ENCODE measurements at regions not wholly inside any gene's neighbourhood (a gene's known extent, or its start where the extent isn't known, plus 50 kb on each side); places are given as distances from the start of the nearest gene placed in this dataset.

GRCh38 chr1:239586128-239586527 is 199.8 kb downstream of the CHRM3 start:
- intact Hi-C loops (cut with DNase I): no loop called here
- DNase-seq (no peak), ATAC-seq (no peak)

GRCh38 chr1:239587066-239587465 is 200.7 kb downstream of the CHRM3 start:
- intact Hi-C loops (cut with DNase I): no loop called here
- DNase-seq: no peak
- no peak for ATAC-seq

- intact Hi-C loops (cut with DNase I): no loop called here
- ATAC-seq (no peak), DNase-seq (no peak)
These were observed 201.4 kb downstream of the CHRM3 start for GRCh38 chr1:239587574-239588369.

- no peak for ATAC-seq
- no peak for DNase-seq
- intact Hi-C loops (cut with DNase I): no loop called here
These were observed 204.2 kb downstream of the CHRM3 start for GRCh38 chr1:239590556-239590955.

GRCh38 chr1:239593527-239593926 is 207.2 kb downstream of the CHRM3 start:
- no peak for ATAC-seq
- intact Hi-C loops (cut with DNase I): no loop called here

GRCh38 chr1:239600588-239600987 is 214.2 kb downstream of the CHRM3 start:
- intact Hi-C loops (cut with DNase I): no loop called here
- DNase-seq: no peak
- no peak for ATAC-seq

More at GRCh38 chr1:239593527-239593926, 207.2 kb downstream of the CHRM3 start:
- no peak for DNase-seq

GRCh38 chr1:239601108-239601507 is 214.7 kb downstream of the CHRM3 start:
- intact Hi-C loops (cut with DNase I): no loop called here
- ATAC-seq (no peak), DNase-seq (no peak)

- DNase-seq (no peak), ATAC-seq (no peak)
- intact Hi-C loops (cut with DNase I): no loop called here
These were observed 217.2 kb downstream of the CHRM3 start for GRCh38 chr1:239603530-239603929.

- ATAC-seq: no peak
- intact Hi-C loops (cut with DNase I): no loop called here
- no peak for DNase-seq
These were observed 220.6 kb downstream of the CHRM3 start for GRCh38 chr1:239606850-239607400.

- intact Hi-C loops (cut with DNase I): no loop called here
- no peak for ATAC-seq
- no peak for DNase-seq
These were observed 222.1 kb downstream of the CHRM3 start for GRCh38 chr1:239608469-239608868.

- intact Hi-C loops (cut with DNase I): no loop called here
- DNase-seq (no peak), ATAC-seq (no peak)
These were observed 226.0 kb downstream of the CHRM3 start for GRCh38 chr1:239612379-239612778.

- no peak for DNase-seq
- ATAC-seq: no peak
- intact Hi-C loops (cut with DNase I): no loop called here
These were observed 230.3 kb downstream of the CHRM3 start for GRCh38 chr1:239616673-239617072.

- no peak for ATAC-seq
- no peak for DNase-seq
- intact Hi-C loops (cut with DNase I): no loop called here
These were observed 230.9 kb downstream of the CHRM3 start for GRCh38 chr1:239617259-239617658.

- no peak for DNase-seq
- ATAC-seq: no peak
- intact Hi-C loops (cut with DNase I): no loop called here
These were observed 231.4 kb downstream of the CHRM3 start for GRCh38 chr1:239617731-239618130.

GRCh38 chr1:239619190-239619589 is 232.8 kb downstream of the CHRM3 start:
- DNase-seq: no peak
- intact Hi-C loops (cut with DNase I): no loop called here
- ATAC-seq: no peak

- ATAC-seq (no peak), DNase-seq (no peak)
- intact Hi-C loops (cut with DNase I): no loop called here
These were observed 244.4 kb downstream of the CHRM3 start for GRCh38 chr1:239630767-239631166.

- ATAC-seq (no peak), DNase-seq (no peak)
- intact Hi-C loops (cut with DNase I): no loop called here
These were observed 247.1 kb downstream of the CHRM3 start for GRCh38 chr1:239633432-239633831.

- intact Hi-C loops (cut with DNase I): no loop called here
- DNase-seq: no peak
- ATAC-seq: no peak
These were observed 248.9 kb downstream of the CHRM3 start for GRCh38 chr1:239635276-239635675.

GRCh38 chr1:239636347-239636746 is 250.0 kb downstream of the CHRM3 start:
- ATAC-seq (no peak), DNase-seq (no peak)
- intact Hi-C loops (cut with DNase I): no loop called here

GRCh38 chr1:239644604-239645003 is 258.2 kb downstream of the CHRM3 start:
- no peak for DNase-seq

GRCh38 chr1:239647045-239647444 is 260.7 kb downstream of the CHRM3 start:
- intact Hi-C loops (cut with DNase I): no loop called here
- DNase-seq: no peak
- ATAC-seq: no peak

More at GRCh38 chr1:239644604-239645003, 258.2 kb downstream of the CHRM3 start:
- ATAC-seq: no peak
- intact Hi-C loops (cut with DNase I): no loop called here

Measured in left cardiac atrium (tissue), 4 donors.